ENCODE measurements at regions not wholly inside any gene's neighbourhood (a gene's known extent, or its start where the extent isn't known, plus 50 kb on each side); places are given as distances from the start of the nearest gene placed in this dataset.

- in situ Hi-C loops (cut with HindIII; ENCODE audit: low pct_unique_long_range_greater_than_20kb, low sequenced_read_pairs) = no loop called here
- H3K9me3 ChIP-seq (ENCODE audit: control insufficient read depth, insufficient read depth, low read depth, low read length) = no peaks in the 10 kb centered on the region
- ChIA-PET POLR2A (no interaction called here), CTCF (no interaction called here)
- BruUV-seq (replicated peaks) = no TSS peak
- intact Hi-C loops (cut with micrococcal nuclease; ENCODE audit: unreplicated experiment) = no loop called here
- H3K36me3 ChIP-seq (ENCODE audit: control insufficient read depth, insufficient read depth, low read length) = no peaks in the 10 kb centered on the region
- H3K27me3 ChIP-seq (ENCODE audit: control insufficient read depth, insufficient read depth, low read length) = no peaks in the 10 kb centered on the region
- no peak for DNase-seq (ENCODE audit: low read depth, low spot score)
- H3K4me3 ChIP-seq (ENCODE audit: low read depth in 2 of 2, low read length in 2 of 2) = no peak overlapping the region
- H3K27ac ChIP-seq (ENCODE audit: low read length) = no peak overlapping the region
- TF ChIP-seq SIN3A (IDR thresholded peaks at IDR 0.05; ENCODE audit: borderline replicate concordance, insufficient read depth, low read depth, low read length) = no peak
- TF ChIP-seq CTCF (IDR thresholded peaks at IDR 0.05) = no peak
- TF ChIP-seq, protein P1, sequence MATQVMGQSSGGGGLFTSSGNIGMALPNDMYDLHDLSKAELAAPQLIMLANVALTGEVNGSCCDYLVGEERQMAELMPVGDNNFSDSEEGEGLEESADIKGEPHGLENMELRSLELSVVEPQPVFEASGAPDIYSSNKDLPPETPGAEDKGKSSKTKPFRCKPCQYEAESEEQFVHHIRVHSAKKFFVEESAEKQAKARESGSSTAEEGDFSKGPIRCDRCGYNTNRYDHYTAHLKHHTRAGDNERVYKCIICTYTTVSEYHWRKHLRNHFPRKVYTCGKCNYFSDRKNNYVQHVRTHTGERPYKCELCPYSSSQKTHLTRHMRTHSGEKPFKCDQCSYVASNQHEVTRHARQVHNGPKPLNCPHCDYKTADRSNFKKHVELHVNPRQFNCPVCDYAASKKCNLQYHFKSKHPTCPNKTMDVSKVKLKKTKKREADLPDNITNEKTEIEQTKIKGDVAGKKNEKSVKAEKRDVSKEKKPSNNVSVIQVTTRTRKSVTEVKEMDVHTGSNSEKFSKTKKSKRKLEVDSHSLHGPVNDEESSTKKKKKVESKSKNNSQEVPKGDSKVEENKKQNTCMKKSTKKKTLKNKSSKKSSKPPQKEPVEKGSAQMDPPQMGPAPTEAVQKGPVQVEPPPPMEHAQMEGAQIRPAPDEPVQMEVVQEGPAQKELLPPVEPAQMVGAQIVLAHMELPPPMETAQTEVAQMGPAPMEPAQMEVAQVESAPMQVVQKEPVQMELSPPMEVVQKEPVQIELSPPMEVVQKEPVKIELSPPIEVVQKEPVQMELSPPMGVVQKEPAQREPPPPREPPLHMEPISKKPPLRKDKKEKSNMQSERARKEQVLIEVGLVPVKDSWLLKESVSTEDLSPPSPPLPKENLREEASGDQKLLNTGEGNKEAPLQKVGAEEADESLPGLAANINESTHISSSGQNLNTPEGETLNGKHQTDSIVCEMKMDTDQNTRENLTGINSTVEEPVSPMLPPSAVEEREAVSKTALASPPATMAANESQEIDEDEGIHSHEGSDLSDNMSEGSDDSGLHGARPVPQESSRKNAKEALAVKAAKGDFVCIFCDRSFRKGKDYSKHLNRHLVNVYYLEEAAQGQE (IDR thresholded peaks at IDR 0.05; ENCODE audit: insufficient read depth in 1 of 2, low read depth in 2 of 2, low read length in 1 of 2) = no peak
- no peak for TF ChIP-seq TCF7L2 (IDR thresholded peaks at IDR 0.05; ENCODE audit: low read depth, low read length)
- TF ChIP-seq POLR2AphosphoS5 (IDR thresholded peaks at IDR 0.05; ENCODE audit: low read depth, low read length) = no peak
- H3K4me1 ChIP-seq (ENCODE audit: control insufficient read depth, insufficient read depth, low read length) = no peaks in the 10 kb centered on the region
- ATAC-seq = no peak
Measured at GRCh38 chr1:80272495-80272894, 1266.0 kb upstream of the ADGRL4 start.

- ChIA-PET CTCF (no interaction called here), POLR2A (no interaction called here)
- BruUV-seq (replicated peaks) = no TSS peak
- H3K36me3 ChIP-seq (ENCODE audit: control insufficient read depth, insufficient read depth, low read length) = no peaks in the 10 kb centered on the region
- H3K27me3 ChIP-seq (ENCODE audit: control insufficient read depth, insufficient read depth, low read length) = no peaks in the 10 kb centered on the region
- ATAC-seq = no peak
- DNase-seq (ENCODE audit: low read depth, low spot score) = no peak
- no peaks in the 10 kb centered on the region for H3K4me1 ChIP-seq (ENCODE audit: control insufficient read depth, insufficient read depth, low read length)
- intact Hi-C loops (cut with micrococcal nuclease; ENCODE audit: unreplicated experiment) = no loop called here
- TF ChIP-seq SIN3A (IDR thresholded peaks at IDR 0.05; ENCODE audit: borderline replicate concordance, insufficient read depth, low read depth, low read length) (no peak), POLR2AphosphoS5 (IDR thresholded peaks at IDR 0.05; ENCODE audit: low read depth, low read length) (no peak), CTCF (IDR thresholded peaks at IDR 0.05) (no peak), TCF7L2 (IDR thresholded peaks at IDR 0.05; ENCODE audit: low read depth, low read length) (no peak)
- TF ChIP-seq, protein P1 (IDR thresholded peaks at IDR 0.05; ENCODE audit: insufficient read depth in 1 of 2, low read depth in 2 of 2, low read length in 1 of 2) = no peak
- H3K9me3 ChIP-seq (ENCODE audit: control insufficient read depth, insufficient read depth, low read depth, low read length) = no peaks in the 10 kb centered on the region
- H3K4me3 ChIP-seq (ENCODE audit: low read depth in 2 of 2, low read length in 2 of 2) = no peak overlapping the region
- no peak overlapping the region for H3K27ac ChIP-seq (ENCODE audit: low read length)
- in situ Hi-C loops (cut with HindIII; ENCODE audit: low pct_unique_long_range_greater_than_20kb, low sequenced_read_pairs) = no loop called here
Measured at GRCh38 chr1:80258659-80259058, 1252.1 kb upstream of the ADGRL4 start.

Data from Panc1 (cell line).